Midbrain (tissue), 1 donor: ENCODE measurements at regions not wholly inside any gene's neighbourhood (a gene's known extent, or its start where the extent isn't known, plus 50 kb on each side); places are given as distances from the start of the nearest gene placed in this dataset.
"Not testable (repeated sequence)": the region's sequence is repeated elsewhere in the genome, so short reads cannot be mapped to it uniquely, and the experiment has no call there.

ENCODE experiments used
- DNase-seq: peaks from one replicate; lab custom pipeline; 2025; lab: John Stamatoyannopoulos, UW

GRCh38 chr6:113202852-113203714, 654.1 kb upstream of the MARCKS start:
- no peak for DNase-seq

- DNase-seq: no peak
Measured at GRCh38 chr6:113203715-113204110, 653.4 kb upstream of the MARCKS start.

GRCh38 chr6:113205553-113205952, 651.6 kb upstream of the MARCKS start:
- no peak for DNase-seq

- no peak for DNase-seq
Measured at GRCh38 chr6:113208726-113209125, 648.4 kb upstream of the MARCKS start.

- no peak for DNase-seq
Measured at GRCh38 chr6:113209315-113209714, 647.8 kb upstream of the MARCKS start.

GRCh38 chr6:113211170-113211569, 646.0 kb upstream of the MARCKS start:
- no peak for DNase-seq

- DNase-seq: no peak
Measured at GRCh38 chr6:113219783-113220182, 637.4 kb upstream of the MARCKS start.

- DNase-seq: no peak
Measured at GRCh38 chr6:113220832-113221231, 636.3 kb upstream of the MARCKS start.

GRCh38 chr6:113221850-113222249, 635.3 kb upstream of the MARCKS start:
- no peak for DNase-seq

- DNase-seq: no peak
Measured at GRCh38 chr6:113246186-113246585, 611.0 kb upstream of the MARCKS start.

- no peak for DNase-seq
Measured at GRCh38 chr6:113248532-113248931, 608.6 kb upstream of the MARCKS start.

GRCh38 chr6:113254194-113254593, 603.0 kb upstream of the MARCKS start:
- DNase-seq: not testable (repeated sequence)

GRCh38 chr6:113258771-113259170, 598.4 kb upstream of the MARCKS start:
- no peak for DNase-seq

GRCh38 chr6:113271437-113271836, 585.7 kb upstream of the MARCKS start:
- no peak for DNase-seq

- DNase-seq: no peak
Measured at GRCh38 chr6:113276601-113277000, 580.5 kb upstream of the MARCKS start.

- DNase-seq: no peak
Measured at GRCh38 chr6:113277111-113277510, 580.0 kb upstream of the MARCKS start.

- DNase-seq: no peak
Measured at GRCh38 chr6:113281014-113281413, 576.1 kb upstream of the MARCKS start.

- DNase-seq: no peak
Measured at GRCh38 chr6:113281431-113281830, 575.7 kb upstream of the MARCKS start.

- no peak for DNase-seq
Measured at GRCh38 chr6:113287396-113287795, 569.7 kb upstream of the MARCKS start.

GRCh38 chr6:113288409-113288808, 568.7 kb upstream of the MARCKS start:
- DNase-seq: no peak

GRCh38 chr6:113289166-113289565, 568.0 kb upstream of the MARCKS start:
- DNase-seq: no peak

- no peak for DNase-seq
Measured at GRCh38 chr6:113290684-113291083, 566.5 kb upstream of the MARCKS start.

GRCh38 chr6:113291751-113292445, 565.2 kb upstream of the MARCKS start:
- peak; percentile 45 for DNase-seq
